HepG2 (cell line): ENCODE measurements at regions not wholly inside any gene's neighbourhood (a gene's known extent, or its start where the extent isn't known, plus 50 kb on each side); places are given as distances from the start of the nearest gene placed in this dataset.

Experiments used
- ATAC-seq: fragments of 200-7000 bp; cut with Tn5 transposase; 3 replicates; pipeline ENCODE4 v1.9.1; 2020; ENCODE audit warnings: mild to moderate bottlenecking, moderate library complexity
- BruUV-seq: library from RNA; stranded (reverse); fragments of 400-500 nt; replicated peaks from 2 replicates; lab custom pipeline; 2021; lab: Mats Ljungman, UMichigan
- CTCF ChIA-PET: fragments of 300-600 bp; formaldehyde crosslinking; extraction: SDS; loops from one replicate; lab custom pipeline; 2021; ENCODE audit warnings: low total read pairs, inconsistent platforms, low intra/inter-chr PET ratio; lab: Yijun Ruan, JAX
- POLR2A ChIA-PET: fragments of 350-600 bp; sonication (Branson Sonifier 250); formaldehyde crosslinking; loops from one replicate; lab custom pipeline; 2020; ENCODE audit warnings: antibody characterized with exemption, inconsistent platforms; lab: Yijun Ruan, JAX
- DNase-seq: peaks from one replicate; pipeline ENCODE4 v3.0.0-alpha.2; 2015; ENCODE audit warnings: low spot score
- FAIRE-seq: peaks from 3 replicates; lab custom pipeline; 2011; peaks lifted over from hg19 to GRCh38; lab: Jason Lieb, UNC
- H2AFZ ChIP-seq: one replicate; pipeline ENCODE4 v1.6.1; 2011; ENCODE audit warnings: low read length, inconsistent platforms
- H3K27ac ChIP-seq: fragments of 300-600 bp; 3 replicates; pipeline ENCODE4 v1.8.0; 2011; ENCODE audit warnings: mixed run types, mild to moderate bottlenecking, mixed read lengths, low read length, inconsistent platforms; ENCODE audit not compliant: insufficient read depth; ENCODE audit errors: extremely low read length
- H3K27me3 ChIP-seq, 2 experiments: fragments of 200-600 bp in 1 of 2; 2 replicates in 1 of 2; 3 replicates in 1 of 2; pipeline versions ENCODE4 v1.6.0 to v1.8.0; 2011; ENCODE audit warnings: low read length in 2 of 2, mild to moderate bottlenecking in 2 of 2, moderate library complexity in 2 of 2, inconsistent platforms in 1 of 2; ENCODE audit not compliant: insufficient read depth in 2 of 2, control insufficient read depth in 1 of 2
- H3K36me3 ChIP-seq, 2 experiments: fragments of 200-600 bp in 1 of 2; replicated peaks in 1 of 2; 2 replicates in 1 of 2; 3 replicates in 1 of 2; pipeline versions ENCODE4 v1.5.1 to v1.8.0; 2011; ENCODE audit warnings: low read length in 2 of 2, inconsistent platforms in 1 of 2; ENCODE audit not compliant: insufficient read depth in 2 of 2, control insufficient read depth in 1 of 2
- H3K4me1 ChIP-seq: 2 replicates; pipeline ENCODE4 v1.5.1; 2012; ENCODE audit warnings: low read length, inconsistent platforms; ENCODE audit not compliant: insufficient read depth
- H3K4me2 ChIP-seq: 2 replicates; pipeline ENCODE4 v1.6.0; 2011; ENCODE audit warnings: low read depth, low read length, inconsistent platforms
- H3K4me3 ChIP-seq, 3 experiments: fragments of 200-600 bp in 1 of 3; sonication (generic), shearing (Covaris generic) in 1 of 3; replicated peaks in 1 of 3; 2 replicates each; pipeline ENCODE4 v1.5.1; 2011 to 2016; ENCODE audit warnings: low read length in 3 of 3, inconsistent platforms in 2 of 3, low read depth in 2 of 3, mild to moderate bottlenecking in 2 of 3, control low read depth in 1 of 3, mixed read lengths in 1 of 3; ENCODE audit not compliant: insufficient read depth in 1 of 3
- H3K79me2 ChIP-seq: one replicate; pipeline ENCODE4 v1.6.1; 2011; ENCODE audit warnings: low read length, inconsistent platforms; ENCODE audit not compliant: insufficient read depth
- H3K9ac ChIP-seq: 2 replicates; pipeline ENCODE4 v1.6.0; 2011; ENCODE audit warnings: mild to moderate bottlenecking, low read depth, low read length, inconsistent platforms; ENCODE audit not compliant: insufficient read depth
- H3K9me3 ChIP-seq: 2 replicates; pipeline ENCODE4 v1.5.1; 2012; ENCODE audit warnings: mild to moderate bottlenecking, low read length
- H4K20me1 ChIP-seq: 2 replicates; pipeline ENCODE4 v1.6.0; 2011; ENCODE audit warnings: inconsistent platforms, mild to moderate bottlenecking, low read length, moderate library complexity; ENCODE audit not compliant: insufficient read depth
- HOXA9 ChIP-seq: sonication (generic); formaldehyde crosslinking; IDR thresholded peaks from 2 replicates; pipeline ENCODE4 v1.8.1; 2022; ENCODE audit warnings: missing genetic modification reagents, mild to moderate bottlenecking, moderate library complexity, borderline replicate concordance
- KDM6A ChIP-seq: IDR thresholded peaks from 2 replicates; pipeline ENCODE4 v1.6.1; 2016; ENCODE audit warnings: low read depth
- LCORL ChIP-seq, 2 experiments: fragments of 450-650 bp in 1 of 2; sonication (generic) in 1 of 2; formaldehyde crosslinking in 1 of 2; IDR thresholded peaks; 2 replicates each; pipeline versions ENCODE4 v1.5.0 to v1.6.1; 2017 to 2020; ENCODE audit warnings: antibody characterized with exemption in 1 of 2, missing genetic modification reagents in 1 of 2
- MAZ ChIP-seq, 2 experiments: sonication (generic) in 1 of 2; formaldehyde crosslinking in 1 of 2; IDR thresholded peaks; 2 replicates each; pipeline versions ENCODE4 v1.5.0 to v1.6.1; 2012 to 2020; ENCODE audit warnings: low read depth in 2 of 2, mild to moderate bottlenecking in 2 of 2, borderline replicate concordance in 1 of 2, improper control_type of control experiment in 1 of 2, low read length in 1 of 2, missing genetic modification reagents in 1 of 2, moderate library complexity in 1 of 2
- MXI1 ChIP-seq: IDR thresholded peaks from 3 replicates; pipeline ENCODE4 v1.6.1; 2012; ENCODE audit warnings: low read depth, low read length, inconsistent platforms, borderline replicate concordance
- NONO ChIP-seq, 2 experiments: fragments of 450-650 bp in 1 of 2; sonication (generic) in 1 of 2; formaldehyde crosslinking in 1 of 2; IDR thresholded peaks in 1 of 2; conservative IDR thresholded peaks in 1 of 2; 2 replicates each; pipeline versions ENCODE4 v1.6.1 to v1.8.0; 2017 to 2022; ENCODE audit warnings: mild to moderate bottlenecking in 1 of 2, missing genetic modification reagents in 1 of 2, moderate library complexity in 1 of 2
- SP2 ChIP-seq: sonication (generic); formaldehyde crosslinking; IDR thresholded peaks from 2 replicates; pipeline ENCODE4 v1.5.1; 2020; ENCODE audit warnings: mild to moderate bottlenecking, missing genetic modification reagents
- SRSF4 ChIP-seq: fragments of 200-400 bp; formaldehyde crosslinking; IDR thresholded peaks from one replicate; pipeline ENCODE4 v1.6.1; 2018; ENCODE audit warnings: mild to moderate bottlenecking, low read depth, low read length, moderate library complexity; ENCODE audit not compliant: poor library complexity, severe bottlenecking
- ZNF296 ChIP-seq: sonication (generic); formaldehyde crosslinking; conservative IDR thresholded peaks from 2 replicates; pipeline ENCODE4 v1.5.0; 2020; ENCODE audit warnings: mild to moderate bottlenecking, missing genetic modification reagents
- ZNF816 ChIP-seq: sonication (generic); formaldehyde crosslinking; IDR thresholded peaks from 2 replicates; pipeline ENCODE4 v1.8.0; 2022; ENCODE audit warnings: missing genetic modification reagents, mild to moderate bottlenecking, borderline replicate concordance
- WGBS: methylation state at CpG from one replicate; pipeline ENCODE4 v1.1.6; 2017; ENCODE audit warnings: low lambda C conversion rate; 5-methylcytosine and 5-hydroxymethylcytosine counted together
- in situ Hi-C: cut with HindIII; loops from 2 replicates; pipeline ENCODE4 v1.10.0; 2017; ENCODE audit warnings: low pct_unique_long_range_greater_than_20kb; ENCODE audit not compliant: extremely low pct_ligation_motif_present
- intact Hi-C: fragments of 100-400 bp; cut with micrococcal nuclease; formaldehyde crosslinking; loops from one replicate; pipeline ENCODE4 v1.10.0; 2022; ENCODE audit not compliant: unreplicated experiment

DNA sequence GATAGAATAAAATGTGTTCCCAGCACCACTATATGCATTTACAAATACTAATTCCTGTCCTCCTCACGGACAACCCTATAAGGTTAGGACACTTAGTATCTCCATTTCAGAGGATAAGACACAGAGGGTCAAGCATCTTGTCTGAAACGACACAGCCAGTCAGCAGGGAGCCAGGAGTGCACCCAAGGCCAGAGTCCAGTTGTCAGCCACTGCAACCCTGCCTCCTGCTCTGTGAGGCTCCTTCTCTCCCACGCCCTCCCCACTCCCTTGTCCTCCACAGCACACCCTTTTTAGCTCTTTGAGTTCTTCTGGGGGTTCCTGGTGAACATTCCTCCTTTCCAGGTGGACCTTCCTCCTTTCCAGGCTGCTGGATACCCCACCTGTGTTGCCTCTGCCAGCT, 119.0 kb upstream of the TNR start:
- CTCF ChIA-PET = no interaction called here
- Histone ChIP-seq H3K4me3 (no peak overlapping the region), H3K79me2 (no peaks in the 10 kb centered on the region), H2AFZ (no peak overlapping the region), H3K4me2 (no peak overlapping the region), H3K9me3 (no peaks in the 10 kb centered on the region), H3K9ac (no peak overlapping the region), H3K4me1 (no peaks in the 10 kb centered on the region), H3K27me3 (peaks cover 0 to 16% of the 10 kb centered on the region in 2 experiments; a peak in 3 of 5 replicates), H3K27ac (no peak overlapping the region), H3K36me3 (no peaks in the 10 kb centered on the region), H4K20me1 (no peaks in the 10 kb centered on the region)
- no peak for FAIRE-seq
- intact Hi-C loops (loop anchor here (10.0 kb wide), 1 partner anchor 378 kb away; no protein-coding TSS in a partner anchor), in situ Hi-C loops (no loop called here)
- 4% methylated on average over 3 of the region's 3 CpGs for WGBS
- BruUV-seq = no TSS peak
- TF ChIP-seq KDM6A (CRISPR knock-in tag) (no peak), ZNF816 (no peak), MXI1 (no peak), LCORL (IDR thresholded peaks at IDR 0.05) (no peak), LCORL (CRISPR knock-in tag; IDR thresholded peaks at IDR 0.05) (no peak), HOXA9 (CRISPR knock-in tag) (no peak), ZNF296 (CRISPR knock-in tag) (no peak), MAZ (IDR thresholded peaks at IDR 0.05; ENCODE audit: borderline replicate concordance, low read depth, low read length) (no peak), MAZ (CRISPR knock-in tag; IDR thresholded peaks at IDR 0.05; ENCODE audit: low read depth) (no peak), SP2 (CRISPR knock-in tag) (no peak), SRSF4 (no peak), NONO (IDR thresholded peaks at IDR 0.05) (no peak), NONO (CRISPR knock-in tag; conservative IDR thresholded peaks at IDR 0.05) (no peak)
- DNase-seq = no peak
- ATAC-seq = no peak
- POLR2A ChIA-PET = no interaction called here
